Transverse colon (tissue), 4 donors: ENCODE measurements at regions not wholly inside any gene's neighbourhood (a gene's known extent, or its start where the extent isn't known, plus 50 kb on each side); places are given as distances from the start of the nearest gene placed in this dataset.

Experiments
- CTCF ChIP-seq, 5 experiments: fragments of 200-600 bp in 3 of 5; fragments of 450-650 bp in 2 of 5; sonication (generic) in 3 of 5; IDR thresholded peaks; 1 replicate in 2 of 5; 2 replicates in 3 of 5; pipeline ENCODE4 v1.5.1; 2016 to 2017; ENCODE audit warnings: antibody characterized with exemption in 5 of 5, inconsistent platforms in 3 of 5, mild to moderate bottlenecking in 2 of 5, moderate library complexity in 1 of 5
- EP300 ChIP-seq: sonication (generic); formaldehyde crosslinking; IDR thresholded peaks from one replicate; pipeline ENCODE4 v1.6.1; 2017; ENCODE audit warnings: antibody characterized with exemption, low read depth
- POLR2A ChIP-seq: fragments of 450-650 bp; IDR thresholded peaks from one replicate; pipeline ENCODE4 v1.6.1; 2016; ENCODE audit warnings: antibody characterized with exemption, mild to moderate bottlenecking, moderate library complexity
- POLR2AphosphoS5 ChIP-seq, 3 donors: sonication (generic); formaldehyde crosslinking; IDR thresholded peaks; one replicate each; pipeline ENCODE4 v1.6.1; 2016; ENCODE audit warnings: antibody characterized with exemption in 3 of 3

DNA sequence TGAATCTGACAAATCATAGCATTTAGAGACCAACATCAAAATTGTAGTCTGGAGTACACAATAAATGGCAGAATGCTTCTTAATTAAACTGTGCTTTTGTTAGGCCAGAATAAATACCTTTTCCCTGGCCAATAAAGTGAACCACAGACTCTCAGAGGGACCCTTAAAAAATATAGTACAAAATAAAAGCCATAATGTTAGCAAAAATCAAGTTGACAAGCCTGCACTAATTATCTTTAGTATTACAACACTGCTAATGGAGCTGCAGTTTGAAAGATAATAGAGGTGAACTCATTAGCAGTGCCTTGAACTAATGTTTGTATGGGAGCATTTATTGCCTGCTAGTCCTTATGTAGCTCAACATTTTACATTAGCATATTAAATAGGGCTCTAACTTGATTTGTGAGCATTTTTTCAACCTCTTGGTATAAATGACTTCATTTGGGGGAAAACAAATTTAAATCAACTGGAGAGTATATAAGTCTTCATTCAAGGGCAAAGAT lies 801.3 kb downstream of the EPHA3 start:
- TF ChIP-seq CTCF (IDR thresholded peaks at IDR 0.05) (no peak), POLR2A (no peak), EP300 (no peak), POLR2AphosphoS5 (IDR thresholded peaks at IDR 0.05) (no peak)
